ENCODE measurements at regions not wholly inside any gene's neighbourhood (a gene's known extent, or its start where the extent isn't known, plus 50 kb on each side); places are given as distances from the start of the nearest gene placed in this dataset.

DNA sequence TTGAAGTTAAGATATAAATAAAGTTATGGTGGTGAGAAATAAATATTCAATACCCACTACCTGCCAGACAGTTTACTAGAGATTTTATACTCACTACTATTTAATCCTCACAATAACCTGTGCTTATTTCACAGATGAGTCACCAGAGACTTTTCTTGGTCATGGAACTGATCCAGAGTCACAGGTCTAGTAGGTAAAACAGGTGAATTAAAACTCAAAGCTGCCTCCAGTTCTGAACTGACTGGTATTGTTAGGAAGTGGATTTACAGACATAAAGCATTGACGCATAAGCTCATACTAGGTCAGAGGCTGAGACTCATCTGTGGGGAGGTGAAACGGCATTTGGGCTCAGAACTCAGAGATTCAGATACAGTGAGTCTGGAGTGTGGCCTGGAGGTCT, 1009.9 kb downstream of the AGBL1 start:
- TF ChIP-seq, protein P1, sequence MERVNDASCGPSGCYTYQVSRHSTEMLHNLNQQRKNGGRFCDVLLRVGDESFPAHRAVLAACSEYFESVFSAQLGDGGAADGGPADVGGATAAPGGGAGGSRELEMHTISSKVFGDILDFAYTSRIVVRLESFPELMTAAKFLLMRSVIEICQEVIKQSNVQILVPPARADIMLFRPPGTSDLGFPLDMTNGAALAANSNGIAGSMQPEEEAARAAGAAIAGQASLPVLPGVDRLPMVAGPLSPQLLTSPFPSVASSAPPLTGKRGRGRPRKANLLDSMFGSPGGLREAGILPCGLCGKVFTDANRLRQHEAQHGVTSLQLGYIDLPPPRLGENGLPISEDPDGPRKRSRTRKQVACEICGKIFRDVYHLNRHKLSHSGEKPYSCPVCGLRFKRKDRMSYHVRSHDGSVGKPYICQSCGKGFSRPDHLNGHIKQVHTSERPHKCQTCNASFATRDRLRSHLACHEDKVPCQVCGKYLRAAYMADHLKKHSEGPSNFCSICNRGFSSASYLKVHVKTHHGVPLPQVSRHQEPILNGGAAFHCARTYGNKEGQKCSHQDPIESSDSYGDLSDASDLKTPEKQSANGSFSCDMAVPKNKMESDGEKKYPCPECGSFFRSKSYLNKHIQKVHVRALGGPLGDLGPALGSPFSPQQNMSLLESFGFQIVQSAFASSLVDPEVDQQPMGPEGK (CRISPR knock-in tag; IDR thresholded peaks at IDR 0.05; ENCODE audit: borderline replicate concordance): no peak
- TF ChIP-seq SNAI2 (CRISPR knock-in tag; IDR thresholded peaks at IDR 0.05) (no peak), BACH2 (CRISPR knock-in tag; IDR thresholded peaks at IDR 0.05; ENCODE audit: borderline replicate concordance) (no peak), ZNF70 (CRISPR knock-in tag; IDR thresholded peaks at IDR 0.05) (no peak), CSDC2 (CRISPR knock-in tag; IDR thresholded peaks at IDR 0.05) (no peak), TCF4 (CRISPR knock-in tag; IDR thresholded peaks at IDR 0.05; ENCODE audit: borderline replicate concordance) (no peak), ISL1 (CRISPR knock-in tag; IDR thresholded peaks at IDR 0.05) (no peak), ZNF8 (CRISPR knock-in tag; IDR thresholded peaks at IDR 0.05) (no peak), CREB5 (CRISPR knock-in tag; IDR thresholded peaks at IDR 0.05; ENCODE audit: low read depth) (no peak), ARNTL (CRISPR knock-in tag; IDR thresholded peaks at IDR 0.05; ENCODE audit: borderline replicate concordance, low read depth) (no peak), ZC3H10 (CRISPR knock-in tag; IDR thresholded peaks at IDR 0.05) (no peak)
- TF ChIP-seq, protein P2, sequence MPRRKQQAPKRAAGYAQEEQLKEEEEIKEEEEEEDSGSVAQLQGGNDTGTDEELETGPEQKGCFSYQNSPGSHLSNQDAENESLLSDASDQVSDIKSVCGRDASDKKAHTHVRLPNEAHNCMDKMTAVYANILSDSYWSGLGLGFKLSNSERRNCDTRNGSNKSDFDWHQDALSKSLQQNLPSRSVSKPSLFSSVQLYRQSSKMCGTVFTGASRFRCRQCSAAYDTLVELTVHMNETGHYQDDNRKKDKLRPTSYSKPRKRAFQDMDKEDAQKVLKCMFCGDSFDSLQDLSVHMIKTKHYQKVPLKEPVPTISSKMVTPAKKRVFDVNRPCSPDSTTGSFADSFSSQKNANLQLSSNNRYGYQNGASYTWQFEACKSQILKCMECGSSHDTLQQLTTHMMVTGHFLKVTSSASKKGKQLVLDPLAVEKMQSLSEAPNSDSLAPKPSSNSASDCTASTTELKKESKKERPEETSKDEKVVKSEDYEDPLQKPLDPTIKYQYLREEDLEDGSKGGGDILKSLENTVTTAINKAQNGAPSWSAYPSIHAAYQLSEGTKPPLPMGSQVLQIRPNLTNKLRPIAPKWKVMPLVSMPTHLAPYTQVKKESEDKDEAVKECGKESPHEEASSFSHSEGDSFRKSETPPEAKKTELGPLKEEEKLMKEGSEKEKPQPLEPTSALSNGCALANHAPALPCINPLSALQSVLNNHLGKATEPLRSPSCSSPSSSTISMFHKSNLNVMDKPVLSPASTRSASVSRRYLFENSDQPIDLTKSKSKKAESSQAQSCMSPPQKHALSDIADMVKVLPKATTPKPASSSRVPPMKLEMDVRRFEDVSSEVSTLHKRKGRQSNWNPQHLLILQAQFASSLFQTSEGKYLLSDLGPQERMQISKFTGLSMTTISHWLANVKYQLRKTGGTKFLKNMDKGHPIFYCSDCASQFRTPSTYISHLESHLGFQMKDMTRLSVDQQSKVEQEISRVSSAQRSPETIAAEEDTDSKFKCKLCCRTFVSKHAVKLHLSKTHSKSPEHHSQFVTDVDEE (CRISPR knock-in tag; IDR thresholded peaks at IDR 0.05): no peak
- no peak for ATAC-seq

- no peak for ATAC-seq
- TF ChIP-seq, protein P2 (CRISPR knock-in tag; IDR thresholded peaks at IDR 0.05): no peak
- TF ChIP-seq POU6F1 (CRISPR knock-in tag; IDR thresholded peaks at IDR 0.05; ENCODE audit: borderline replicate concordance, low read depth) (no peak), ZFP30 (CRISPR knock-in tag; IDR thresholded peaks at IDR 0.05) (no peak), GLIS3 (CRISPR knock-in tag; IDR thresholded peaks at IDR 0.05) (no peak), OSR1 (CRISPR knock-in tag; IDR thresholded peaks at IDR 0.05) (no peak), ISL1 (CRISPR knock-in tag; IDR thresholded peaks at IDR 0.05) (no peak), PPARA (CRISPR knock-in tag; IDR thresholded peaks at IDR 0.05; ENCODE audit: borderline replicate concordance) (no peak), CSRNP3 (CRISPR knock-in tag; IDR thresholded peaks at IDR 0.05) (no peak)
- TF ChIP-seq, protein P1 (CRISPR knock-in tag; IDR thresholded peaks at IDR 0.05; ENCODE audit: borderline replicate concordance): no peak
Observed at GRCh38 chr15:87083201-87083600, 1003.5 kb downstream of the AGBL1 start.

All from SK-N-SH treated with all-trans-retinoic acid at 6 μM for 48 hours (cell line).